ENCODE measurements at regions not wholly inside any gene's neighbourhood (a gene's known extent, or its start where the extent isn't known, plus 50 kb on each side); places are given as distances from the start of the nearest gene placed in this dataset.

- DNase-seq (ENCODE audit: low spot score), result no peak
- TF ChIP-seq, protein P1, sequence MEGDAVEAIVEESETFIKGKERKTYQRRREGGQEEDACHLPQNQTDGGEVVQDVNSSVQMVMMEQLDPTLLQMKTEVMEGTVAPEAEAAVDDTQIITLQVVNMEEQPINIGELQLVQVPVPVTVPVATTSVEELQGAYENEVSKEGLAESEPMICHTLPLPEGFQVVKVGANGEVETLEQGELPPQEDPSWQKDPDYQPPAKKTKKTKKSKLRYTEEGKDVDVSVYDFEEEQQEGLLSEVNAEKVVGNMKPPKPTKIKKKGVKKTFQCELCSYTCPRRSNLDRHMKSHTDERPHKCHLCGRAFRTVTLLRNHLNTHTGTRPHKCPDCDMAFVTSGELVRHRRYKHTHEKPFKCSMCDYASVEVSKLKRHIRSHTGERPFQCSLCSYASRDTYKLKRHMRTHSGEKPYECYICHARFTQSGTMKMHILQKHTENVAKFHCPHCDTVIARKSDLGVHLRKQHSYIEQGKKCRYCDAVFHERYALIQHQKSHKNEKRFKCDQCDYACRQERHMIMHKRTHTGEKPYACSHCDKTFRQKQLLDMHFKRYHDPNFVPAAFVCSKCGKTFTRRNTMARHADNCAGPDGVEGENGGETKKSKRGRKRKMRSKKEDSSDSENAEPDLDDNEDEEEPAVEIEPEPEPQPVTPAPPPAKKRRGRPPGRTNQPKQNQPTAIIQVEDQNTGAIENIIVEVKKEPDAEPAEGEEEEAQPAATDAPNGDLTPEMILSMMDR (IDR thresholded peaks at IDR 0.05; ENCODE audit: extremely low read depth, missing control alignments), result no peak
Measured at GRCh38 chr2:195022508-195022830, 634.6 kb upstream of the SLC39A10 start.

DNA sequence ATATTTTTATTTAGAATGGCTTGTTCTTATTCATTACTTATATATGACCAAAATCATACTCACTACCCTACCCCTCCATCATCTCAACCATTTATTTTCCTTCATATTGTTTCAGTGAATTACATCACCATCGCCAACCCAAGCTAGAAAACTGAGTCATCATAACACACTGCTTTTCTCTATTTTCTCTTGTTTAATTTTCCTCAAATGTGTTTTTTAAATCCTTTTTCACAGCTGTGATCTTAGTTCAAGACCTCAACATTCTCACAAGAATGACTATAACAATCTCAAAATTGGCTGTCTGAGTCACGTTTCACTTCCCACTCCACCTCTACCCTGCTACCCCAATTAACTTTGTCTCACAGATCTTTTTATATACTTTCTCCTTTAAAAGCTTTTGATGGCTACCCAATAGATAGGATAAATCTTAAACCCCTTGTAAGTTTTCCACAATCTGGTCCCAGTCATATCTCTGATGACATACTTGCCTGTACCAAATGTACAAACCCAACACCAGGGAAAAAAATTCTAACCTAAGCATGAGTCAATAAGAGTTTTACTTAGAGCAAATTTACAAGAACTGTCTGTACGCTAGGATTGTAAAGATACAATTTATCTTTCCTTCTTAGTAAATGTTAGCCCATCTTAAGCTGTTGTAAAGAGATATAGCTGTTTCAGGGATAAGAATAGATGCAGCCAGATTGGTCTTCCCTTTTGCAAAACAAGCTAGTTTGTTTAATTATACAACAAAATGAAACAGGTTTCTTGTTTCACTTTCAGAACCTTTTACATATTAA, 635.1 kb upstream of the SLC39A10 start:
- DNase-seq (ENCODE audit: low spot score), result no peak
- TF ChIP-seq, protein P1 (IDR thresholded peaks at IDR 0.05; ENCODE audit: extremely low read depth, missing control alignments), result no peak

- no peak for DNase-seq (ENCODE audit: low spot score)
- TF ChIP-seq, protein P1 (IDR thresholded peaks at IDR 0.05; ENCODE audit: extremely low read depth, missing control alignments), result no peak
Measured at GRCh38 chr2:195018462-195018861, 638.6 kb upstream of the SLC39A10 start.

DNA sequence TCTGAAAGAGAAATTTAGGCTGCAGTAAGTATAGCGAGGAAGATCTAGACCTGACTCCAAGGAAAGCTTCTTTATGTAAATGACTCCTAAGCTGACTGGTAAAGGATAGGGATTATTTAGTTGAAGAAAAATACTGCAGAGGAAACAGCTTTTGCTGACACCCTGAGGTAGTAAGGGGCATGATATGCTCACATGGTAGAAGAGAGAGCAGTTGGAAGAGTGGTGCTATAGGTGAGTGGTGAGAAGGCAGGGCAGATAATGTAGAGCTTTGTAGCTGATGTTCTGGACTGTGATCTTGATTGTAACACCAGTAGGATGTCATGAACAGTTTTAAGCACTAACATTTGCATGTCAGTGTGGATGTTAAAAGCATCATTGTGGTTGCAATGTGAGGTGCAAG, 639.1 kb upstream of the SLC39A10 start:
- DNase-seq (ENCODE audit: low spot score), result no peak
- TF ChIP-seq, protein P1 (IDR thresholded peaks at IDR 0.05; ENCODE audit: extremely low read depth, missing control alignments), result no peak

DNA sequence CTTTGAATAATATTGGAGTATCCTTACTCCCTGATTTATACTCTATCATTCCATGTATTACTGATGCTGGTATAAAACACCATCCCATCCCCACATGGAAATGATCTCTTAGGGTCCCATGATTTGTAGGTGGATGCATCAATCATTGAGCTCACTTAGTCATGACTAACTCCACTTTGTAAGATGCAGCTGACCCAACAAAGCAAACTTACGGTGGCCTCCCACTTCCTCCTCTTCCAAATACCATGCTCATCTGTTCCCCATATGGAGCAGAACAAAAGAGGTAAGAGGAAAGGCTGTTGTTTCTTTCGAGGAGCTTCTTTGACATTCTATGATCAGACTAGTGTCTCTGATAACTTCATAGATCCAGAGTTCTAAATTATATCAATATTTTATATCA, 640.2 kb upstream of the SLC39A10 start:
- DNase-seq (ENCODE audit: low spot score), result no peak
- TF ChIP-seq, protein P1 (IDR thresholded peaks at IDR 0.05; ENCODE audit: extremely low read depth, missing control alignments), result no peak

DNA sequence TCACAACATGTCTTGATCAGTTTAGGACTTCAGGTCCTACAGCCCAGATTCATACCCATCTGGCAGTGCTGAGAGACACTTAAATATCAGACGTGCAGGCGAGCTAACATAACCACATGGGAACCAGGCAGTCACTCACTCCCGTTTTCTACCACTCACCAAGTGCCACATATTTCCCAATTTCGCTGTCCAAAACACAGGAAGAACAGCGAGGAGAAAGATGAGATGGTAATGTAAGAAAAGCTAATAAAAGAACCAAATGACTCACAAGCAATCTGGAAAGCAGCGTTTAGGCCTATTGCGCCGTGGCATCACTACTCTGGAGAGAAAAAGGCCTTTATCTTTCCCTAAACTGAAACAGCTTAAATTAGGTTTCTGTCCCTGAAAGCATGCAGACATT, 647.8 kb upstream of the SLC39A10 start:
- DNase-seq (ENCODE audit: low spot score), result no peak
- TF ChIP-seq, protein P1 (IDR thresholded peaks at IDR 0.05; ENCODE audit: extremely low read depth, missing control alignments), result no peak

GRCh38 chr2:195006856-195007255, 650.2 kb upstream of the SLC39A10 start:
- no peak for DNase-seq (ENCODE audit: low spot score)
- TF ChIP-seq, protein P1 (IDR thresholded peaks at IDR 0.05; ENCODE audit: extremely low read depth, missing control alignments), result no peak

Measured in GM20000 (cell line).